ENCODE measurements at regions not wholly inside any gene's neighbourhood (a gene's known extent, or its start where the extent isn't known, plus 50 kb on each side); places are given as distances from the start of the nearest gene placed in this dataset.
A peak's percentile ranks its signal among the peaks of the same experiment; 100 is the strongest.

- in situ Hi-C loops (cut with HindIII; ENCODE audit: low sequenced_read_pairs), result no loop called here
- no peak overlapping the region for H3K4me3 ChIP-seq (ENCODE audit: low read depth, low read length)
- TF ChIP-seq CTCF (IDR thresholded peaks at IDR 0.05; ENCODE audit: low read depth, low read length, missing control alignments), result no peak
- no peak for DNase-seq (ENCODE audit: low read depth)
Measured at GRCh38 chr2:162928356-162928755, 89.8 kb upstream of the KCNH7 start.

GRCh38 chr2:162926907-162927306 is 88.3 kb upstream of the KCNH7 start:
- TF ChIP-seq CTCF (IDR thresholded peaks at IDR 0.05; ENCODE audit: low read depth, low read length, missing control alignments), result no peak
- in situ Hi-C loops (cut with HindIII; ENCODE audit: low sequenced_read_pairs), result no loop called here

GRCh38 chr2:162926501-162926900 is 87.9 kb upstream of the KCNH7 start:
- TF ChIP-seq CTCF (IDR thresholded peaks at IDR 0.05; ENCODE audit: low read depth, low read length, missing control alignments), result no peak
- DNase-seq (ENCODE audit: low read depth), result peak; percentile 64
- in situ Hi-C loops (cut with HindIII; ENCODE audit: low sequenced_read_pairs), result no loop called here
- H3K4me3 ChIP-seq (ENCODE audit: low read depth, low read length), result no peak overlapping the region

More at GRCh38 chr2:162926907-162927306, 88.3 kb upstream of the KCNH7 start:
- H3K4me3 ChIP-seq (ENCODE audit: low read depth, low read length), result no peak overlapping the region
- no peak for DNase-seq (ENCODE audit: low read depth)

- in situ Hi-C loops (cut with HindIII; ENCODE audit: low sequenced_read_pairs), result no loop called here
- no peak for DNase-seq (ENCODE audit: low read depth)
- no peak for TF ChIP-seq CTCF (IDR thresholded peaks at IDR 0.05; ENCODE audit: low read depth, low read length, missing control alignments)
- no peak overlapping the region for H3K4me3 ChIP-seq (ENCODE audit: low read depth, low read length)
Measured at GRCh38 chr2:162925595-162925994, 87.0 kb upstream of the KCNH7 start.

GRCh38 chr2:162919111-162919510 is 80.5 kb upstream of the KCNH7 start:
- no peak for TF ChIP-seq CTCF (IDR thresholded peaks at IDR 0.05; ENCODE audit: low read depth, low read length, missing control alignments)
- in situ Hi-C loops (cut with HindIII; ENCODE audit: low sequenced_read_pairs), result no loop called here
- H3K4me3 ChIP-seq (ENCODE audit: low read depth, low read length), result no peak overlapping the region
- no peak for DNase-seq (ENCODE audit: low read depth)

GRCh38 chr2:162917626-162918025 is 79.1 kb upstream of the KCNH7 start:
- no peak for DNase-seq (ENCODE audit: low read depth)
- no peak for TF ChIP-seq CTCF (IDR thresholded peaks at IDR 0.05; ENCODE audit: low read depth, low read length, missing control alignments)
- no peak overlapping the region for H3K4me3 ChIP-seq (ENCODE audit: low read depth, low read length)
- in situ Hi-C loops (cut with HindIII; ENCODE audit: low sequenced_read_pairs), result no loop called here

- no peak for DNase-seq (ENCODE audit: low read depth)
- H3K4me3 ChIP-seq (ENCODE audit: low read depth, low read length), result no peak overlapping the region
- in situ Hi-C loops (cut with HindIII; ENCODE audit: low sequenced_read_pairs), result no loop called here
- TF ChIP-seq CTCF (IDR thresholded peaks at IDR 0.05; ENCODE audit: low read depth, low read length, missing control alignments), result no peak
Measured at GRCh38 chr2:162916286-162916801, 77.8 kb upstream of the KCNH7 start.
